Globus pallidus (tissue), 1 donor: ENCODE measurements at regions not wholly inside any gene's neighbourhood (a gene's known extent, or its start where the extent isn't known, plus 50 kb on each side); places are given as distances from the start of the nearest gene placed in this dataset.
A peak's percentile ranks its signal among the peaks of the same experiment; 100 is the strongest.

Experiments used
- DNase-seq: peaks from one replicate; pipeline ENCODE4 v3.0.0-alpha.2; 2015; ENCODE audit warnings: low spot score

DNA sequence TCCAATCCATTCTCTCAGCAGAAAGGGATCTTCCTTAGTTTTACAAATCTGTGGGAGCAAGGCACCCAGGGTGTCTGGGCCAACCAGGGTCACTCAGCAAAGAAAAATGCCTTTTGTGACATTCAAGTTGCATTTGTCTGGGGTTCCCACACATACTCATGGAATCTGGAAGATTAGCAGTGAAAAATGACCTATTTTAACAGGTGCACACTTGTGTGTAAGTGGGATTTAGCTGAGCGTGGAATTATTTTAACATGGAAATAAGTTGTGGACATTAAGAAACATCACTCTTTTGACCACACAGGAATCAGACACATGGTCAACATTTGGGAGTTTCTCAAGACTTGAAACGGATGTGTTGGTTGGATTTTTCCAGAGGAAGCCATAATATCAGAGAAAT, 234.9 kb downstream of the OPA1 start:
- no peak for DNase-seq

GRCh38 chr3:193828477-193828876, 235.5 kb downstream of the OPA1 start:
- no peak for DNase-seq

DNA sequence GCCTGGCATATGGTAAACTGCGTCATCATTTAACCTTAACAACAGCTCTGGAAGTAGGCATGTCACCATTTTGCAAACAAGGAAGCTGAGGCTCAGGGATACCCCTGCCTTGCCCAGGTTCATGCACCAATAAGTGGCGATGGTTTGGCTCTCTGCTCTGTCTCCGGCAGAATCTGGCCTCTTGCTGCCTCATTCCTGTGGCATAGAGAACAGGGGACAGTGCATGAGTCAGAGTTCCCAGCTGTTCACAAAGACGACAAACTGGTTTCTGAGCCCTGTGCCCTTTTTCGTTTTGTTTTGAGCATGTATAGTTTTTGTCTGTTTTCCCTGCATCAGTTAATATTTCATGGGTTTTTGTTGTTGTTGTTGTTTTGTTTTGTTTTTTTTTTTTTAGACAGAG, 236.8 kb downstream of the OPA1 start:
- DNase-seq: no peak

DNA sequence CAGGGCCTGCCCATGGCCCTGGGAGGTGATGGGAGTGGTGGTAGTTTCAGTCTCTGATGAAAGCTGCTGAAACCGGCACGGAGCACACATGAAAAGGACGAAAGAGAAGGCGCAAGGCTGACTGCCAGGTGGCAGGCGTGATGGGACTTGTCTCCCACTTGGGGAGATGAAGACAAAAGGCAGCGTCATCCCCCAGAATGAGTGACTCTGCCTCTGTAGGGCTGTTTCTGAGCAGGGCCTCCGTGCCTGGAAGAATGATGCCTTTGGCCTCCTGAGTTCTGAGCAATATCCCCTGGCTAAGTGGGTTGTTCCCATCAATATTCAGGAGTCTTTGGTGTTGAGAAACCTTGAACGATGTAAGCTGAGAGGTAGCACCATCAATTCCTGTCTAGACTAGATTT, 237.8 kb downstream of the OPA1 start:
- DNase-seq: no peak

DNA sequence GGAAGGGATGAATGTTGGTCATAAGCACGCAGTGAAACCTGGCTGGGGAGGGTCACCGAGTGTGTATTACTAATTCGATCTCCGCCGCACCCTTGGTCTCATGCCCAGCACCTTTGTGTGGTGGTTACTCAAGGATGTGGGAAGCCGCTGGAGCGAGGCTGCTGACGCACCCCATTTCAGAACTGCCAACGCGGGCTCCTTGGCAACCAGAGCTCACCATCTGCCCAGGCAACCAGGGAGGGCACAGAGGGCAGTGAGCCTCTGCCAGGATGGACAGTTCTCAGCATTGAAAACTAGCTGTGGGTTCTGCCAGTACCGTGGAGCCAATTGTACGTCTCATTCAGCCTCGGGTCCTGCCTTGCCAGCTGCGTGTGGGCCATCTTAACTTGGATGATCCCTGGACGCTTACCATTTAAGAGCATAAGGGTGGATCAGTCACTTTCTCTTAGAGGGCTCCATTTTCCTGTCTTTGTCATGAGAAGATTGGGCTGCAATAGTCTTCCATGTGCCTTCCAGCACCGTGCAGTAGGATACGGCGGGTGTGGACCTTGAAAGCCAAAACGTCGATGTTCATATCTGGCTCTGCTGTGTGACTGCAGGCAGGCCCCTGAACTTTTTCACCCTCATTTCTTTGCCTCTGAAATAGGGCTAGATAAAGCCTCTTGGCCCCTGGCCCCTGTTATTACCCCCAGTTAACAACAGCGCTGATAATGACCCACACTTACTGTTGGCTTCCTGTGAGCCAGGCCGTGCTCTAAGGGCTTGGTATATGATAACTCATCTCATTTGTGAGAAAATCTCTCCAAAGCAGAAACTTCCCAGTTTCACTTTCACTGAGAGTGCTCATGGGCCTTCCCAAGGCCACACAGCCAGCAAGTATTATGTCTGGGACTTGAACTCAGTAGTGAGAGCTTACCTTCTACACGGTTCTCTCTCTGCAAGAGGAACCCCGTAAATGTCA, 238.8 kb downstream of the OPA1 start:
- DNase-seq: peak; percentile 38

DNA sequence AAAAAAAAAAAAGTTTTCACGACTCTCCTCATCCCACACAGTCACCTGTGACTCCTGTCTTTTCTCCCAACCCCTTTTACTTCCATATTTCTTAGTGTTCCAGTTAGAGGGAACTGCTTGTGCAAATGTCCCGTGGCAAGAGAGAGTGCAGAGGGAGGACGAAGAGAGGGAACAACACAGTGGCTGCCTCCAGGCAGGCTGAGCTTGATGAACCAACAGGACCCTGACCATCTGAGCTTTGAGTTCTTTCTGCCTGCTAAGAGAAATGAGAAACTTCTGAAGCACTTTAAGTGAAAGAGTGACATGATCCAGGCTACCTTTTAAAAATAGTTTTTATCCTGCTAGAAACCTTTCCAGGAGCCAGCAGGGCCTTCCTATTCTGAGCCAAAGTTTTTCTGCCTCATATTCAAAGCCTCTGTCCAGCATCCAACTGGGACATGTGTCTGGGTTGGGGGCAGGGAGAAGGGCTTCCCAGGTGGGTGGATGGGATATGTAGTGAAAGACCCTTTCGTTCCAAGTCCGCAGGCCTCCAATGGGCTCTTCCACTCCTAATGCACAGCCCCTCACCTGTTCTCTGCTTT, 239.9 kb downstream of the OPA1 start:
- no peak for DNase-seq

- DNase-seq: no peak
Observed at GRCh38 chr3:193833592-193833991, 240.6 kb downstream of the OPA1 start.

- no peak for DNase-seq
Observed at GRCh38 chr3:193835414-193835813, 242.4 kb downstream of the OPA1 start.

DNA sequence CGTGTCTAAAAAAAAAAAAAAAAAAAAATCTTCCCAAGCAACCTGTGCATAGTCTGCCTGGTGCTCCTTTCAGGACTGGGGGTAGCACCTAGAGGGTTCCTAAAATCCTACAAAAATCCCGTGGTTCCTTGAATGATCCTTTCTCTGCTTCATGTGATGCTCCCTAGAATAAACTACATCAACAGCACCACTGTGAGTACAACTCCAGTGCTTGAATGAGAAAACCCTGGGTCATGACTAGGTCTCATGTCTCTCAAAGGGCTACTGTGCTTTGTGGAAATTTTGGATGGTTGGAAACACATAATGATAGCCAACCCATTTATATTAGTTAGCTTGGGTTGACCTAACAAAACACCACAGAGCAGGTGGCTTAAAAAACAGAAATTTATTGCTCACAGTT, 243.5 kb downstream of the OPA1 start:
- DNase-seq: no peak

DNA sequence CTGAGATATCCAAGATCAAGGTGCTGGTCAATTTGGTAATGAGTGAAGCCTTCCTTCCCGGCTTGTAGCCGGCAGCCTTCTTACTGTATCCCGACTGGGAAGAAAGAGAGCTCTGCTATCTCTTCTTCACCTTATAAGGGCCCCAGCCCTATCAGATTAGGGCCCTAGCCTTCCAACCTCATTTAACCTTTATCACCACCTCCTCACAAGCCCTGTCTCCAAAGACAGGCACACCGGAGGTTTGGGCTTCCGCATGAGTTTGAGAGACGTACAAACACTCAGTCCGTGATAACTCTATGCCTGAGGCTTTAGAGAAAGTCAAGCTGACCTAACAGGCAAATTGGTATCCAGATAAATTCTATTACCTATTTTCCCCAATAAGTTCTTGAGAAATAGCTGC, 243.9 kb downstream of the OPA1 start:
- no peak for DNase-seq

- DNase-seq: no peak
Observed at GRCh38 chr3:193837347-193837827, 244.4 kb downstream of the OPA1 start.

GRCh38 chr3:193840111-193840641, 247.2 kb downstream of the OPA1 start:
- DNase-seq: no peak

- no peak for DNase-seq
Observed at GRCh38 chr3:193841581-193841980, 248.6 kb downstream of the OPA1 start.

GRCh38 chr3:193842029-193842798, 249.2 kb downstream of the OPA1 start:
- DNase-seq: no peak

DNA sequence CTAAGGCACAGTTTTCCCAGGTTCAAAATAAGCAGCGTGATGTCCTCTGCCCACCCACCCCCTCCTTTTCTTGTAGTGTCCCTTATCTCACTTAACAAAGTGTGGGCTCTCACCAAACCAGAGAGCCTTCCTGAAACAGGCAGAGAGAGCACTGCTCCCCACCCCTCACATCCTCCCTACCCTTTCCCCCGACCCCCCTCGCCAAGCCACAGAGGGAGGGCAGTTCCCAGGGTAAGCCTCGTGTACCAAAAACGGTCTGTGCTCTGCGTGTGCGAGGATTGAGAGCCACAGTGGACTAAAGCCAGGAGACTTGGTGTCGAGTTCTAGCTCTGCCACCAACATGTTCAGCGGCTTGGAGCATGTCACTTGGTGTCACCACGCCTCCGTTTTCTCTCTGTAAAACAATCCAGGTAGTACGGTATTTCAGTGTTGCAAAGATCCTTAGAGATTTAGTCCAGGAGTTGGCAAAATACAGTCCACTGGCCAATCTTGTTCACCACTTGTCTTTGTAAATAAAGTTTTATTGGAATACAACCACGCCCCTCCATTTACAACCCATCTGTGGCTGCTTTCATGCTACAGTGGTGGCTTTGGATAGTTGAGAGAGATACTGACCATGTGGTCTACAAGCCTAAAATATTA, 249.9 kb downstream of the OPA1 start:
- DNase-seq: no peak

DNA sequence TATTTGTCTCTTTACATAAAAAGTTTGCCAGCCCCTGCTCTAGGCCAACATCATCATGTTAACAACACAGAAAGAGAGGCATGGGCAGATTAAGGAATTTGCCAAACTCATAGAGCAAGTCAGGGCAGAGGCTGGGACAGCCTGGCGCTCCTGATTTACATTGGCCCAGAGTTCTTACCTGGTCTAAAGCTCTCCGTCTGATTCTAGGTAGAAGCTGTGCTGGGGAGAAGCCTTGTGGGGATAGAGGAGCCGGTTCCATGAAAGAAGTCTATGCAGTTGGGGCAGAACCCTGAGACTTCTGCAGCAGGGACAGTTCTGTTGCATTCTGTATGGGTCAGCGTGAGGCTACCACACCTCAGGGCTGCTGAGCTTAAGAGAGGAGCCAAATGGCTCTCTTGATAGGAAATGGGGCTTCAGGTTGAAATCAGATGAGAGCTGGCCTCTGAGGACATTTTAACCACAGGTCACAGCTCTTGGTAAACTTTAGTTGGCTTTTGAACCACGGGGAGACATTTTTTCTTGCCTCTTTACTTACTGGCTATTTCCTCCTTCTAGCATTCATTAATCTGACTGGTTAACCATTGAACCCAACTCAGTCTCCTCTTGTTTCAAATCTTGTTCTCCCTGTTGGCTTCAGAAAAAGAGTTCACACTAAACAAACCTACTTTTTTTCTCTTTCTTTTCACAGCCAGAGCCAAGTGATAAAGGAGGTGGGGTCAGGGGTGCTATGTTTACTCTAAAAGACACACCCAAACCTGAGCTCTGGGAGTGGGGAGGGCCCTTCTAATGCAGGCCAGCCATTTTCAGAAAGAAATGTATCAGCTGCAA, 250.7 kb downstream of the OPA1 start:
- no peak for DNase-seq

DNA sequence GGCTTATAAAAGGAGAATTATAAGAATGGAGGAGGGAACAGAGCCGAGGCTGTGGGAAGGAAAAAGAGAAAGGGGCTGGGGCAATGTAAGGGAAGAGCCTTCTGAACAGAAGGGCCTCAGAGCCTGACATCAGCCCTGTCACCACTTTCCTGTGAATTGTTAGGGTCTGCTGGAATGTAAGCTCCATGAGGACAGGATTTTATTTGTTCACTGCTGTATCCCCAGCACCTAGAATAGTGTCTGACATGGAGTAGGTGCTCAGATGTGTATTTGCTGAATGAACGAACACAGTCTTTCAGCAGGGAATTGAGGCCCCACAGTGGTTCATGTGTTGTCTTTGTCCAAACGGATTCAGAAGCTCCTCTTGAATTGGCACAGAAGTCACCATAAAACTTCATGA, 251.5 kb downstream of the OPA1 start:
- no peak for DNase-seq

- no peak for DNase-seq
Observed at GRCh38 chr3:193845144-193845543, 252.1 kb downstream of the OPA1 start.

- DNase-seq: no peak
Observed at GRCh38 chr3:193846569-193846968, 253.6 kb downstream of the OPA1 start.

DNA sequence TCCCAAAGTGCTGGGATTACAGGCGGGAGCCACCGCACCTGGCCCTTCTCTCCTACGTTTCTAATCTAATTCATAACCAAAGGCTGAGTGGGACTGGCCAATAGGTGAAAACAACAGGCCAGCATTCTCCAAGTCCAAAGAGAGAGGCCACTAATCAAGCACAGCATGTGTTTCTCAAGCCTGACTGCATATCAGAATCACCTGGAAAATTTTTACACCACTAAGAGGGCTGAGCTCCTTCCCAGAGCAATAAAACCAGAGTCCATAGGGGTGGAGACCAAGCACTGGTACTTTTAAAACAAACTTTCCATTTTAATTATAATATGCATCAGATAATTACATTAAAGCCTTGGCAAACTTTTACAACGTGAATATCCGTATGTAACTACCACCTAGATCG, 254.4 kb downstream of the OPA1 start:
- no peak for DNase-seq

DNA sequence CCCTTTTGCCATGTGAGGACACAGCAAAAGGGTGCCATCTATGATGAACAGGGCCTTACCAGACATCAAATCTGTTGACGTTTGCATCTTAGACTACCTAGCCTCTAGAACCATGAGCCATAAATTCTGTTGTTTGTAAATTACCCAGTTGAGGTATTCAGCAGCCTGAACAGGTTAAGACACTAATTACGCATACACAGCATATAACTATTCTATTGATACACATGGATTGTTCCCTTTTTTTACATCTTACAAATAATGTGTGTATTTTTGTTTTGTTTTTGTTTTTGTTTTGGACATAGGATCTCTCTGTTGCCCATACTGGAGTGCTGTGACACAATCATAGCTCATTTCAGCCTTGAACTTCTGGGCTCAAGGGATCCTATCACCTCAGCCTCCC, 255.5 kb downstream of the OPA1 start:
- no peak for DNase-seq
